ENCODE measurements at regions not wholly inside any gene's neighbourhood (a gene's known extent, or its start where the extent isn't known, plus 50 kb on each side); places are given as distances from the start of the nearest gene placed in this dataset.

GRCh38 chr14:101481557-101481956 is 79.7 kb upstream of the DIO3 start:
- no peaks in the 10 kb centered on the region for H3K4me1 Mint-ChIP-seq (ENCODE audit: low read depth)
- peak in 1 of 14 experiments; percentile 16 for DNase-seq

GRCh38 chr14:101482066-101482465 is 79.2 kb upstream of the DIO3 start:
- Histone ChIP-seq H3K36me3 (ENCODE audit: insufficient read depth, low read length) (no peaks in the 10 kb centered on the region), H3K27ac (ENCODE audit: low read depth in 1 of 2, low read length in 2 of 2) (no peak overlapping the region), H3K4me1 (ENCODE audit: insufficient read depth, low read length) (no peaks in the 10 kb centered on the region), H3K9me3 (ENCODE audit: control insufficient read depth in 1 of 2, insufficient read depth in 1 of 2, low read length in 2 of 2) (peaks cover 6 to 12% of the 10 kb centered on the region in 2 experiments), H3K27me3 (ENCODE audit: control insufficient read depth in 1 of 2, insufficient read depth in 2 of 2, low read length in 2 of 2) (peaks cover 10 to 20% of the 10 kb centered on the region in 2 experiments), H3K4me3 (ENCODE audit: low read length) (no peak overlapping the region)
- Mint-ChIP-seq H3K36me3 (ENCODE audit: low read depth) (no peaks in the 10 kb centered on the region), H3K4me1 (ENCODE audit: low read depth) (no peaks in the 10 kb centered on the region), H3K4me3 (no peak overlapping the region), H3K27ac (no peak overlapping the region), H3K27me3 (peaks cover 50% of the 10 kb centered on the region), H3K9me3 (peaks cover 11% of the 10 kb centered on the region)
- TF ChIP-seq CTCF (IDR thresholded peaks at IDR 0.05) = no peak
- ChIA-PET CTCF (no interaction called here), POLR2A (no interaction called here)
- intact Hi-C loops (cut with DNase I, micrococcal nuclease) = no loop called here
- ATAC-seq (ENCODE audit: poor library complexity) (no peak), DNase-seq (no peak)

More at GRCh38 chr14:101481557-101481956, 79.7 kb upstream of the DIO3 start:
- H3K9me3 Mint-ChIP-seq = peaks cover 7% of the 10 kb centered on the region
- H3K27me3 Mint-ChIP-seq = peaks cover 54% of the 10 kb centered on the region
- Histone ChIP-seq H3K9me3 (ENCODE audit: control insufficient read depth in 1 of 2, insufficient read depth in 1 of 2, low read length in 2 of 2) (peaks cover 6 to 12% of the 10 kb centered on the region in 2 experiments), H3K36me3 (ENCODE audit: insufficient read depth, low read length) (no peaks in the 10 kb centered on the region), H3K4me3 (ENCODE audit: low read length) (no peak overlapping the region), H3K4me1 (ENCODE audit: insufficient read depth, low read length) (no peaks in the 10 kb centered on the region), H3K27ac (ENCODE audit: low read depth in 1 of 2, low read length in 2 of 2) (no peak overlapping the region), H3K27me3 (ENCODE audit: control insufficient read depth in 1 of 2, insufficient read depth in 2 of 2, low read length in 2 of 2) (peaks cover 10 to 20% of the 10 kb centered on the region in 2 experiments)
- ChIA-PET CTCF (no interaction called here), POLR2A (no interaction called here)
- intact Hi-C loops (cut with DNase I, micrococcal nuclease) = no loop called here
- no peak overlapping the region for H3K27ac Mint-ChIP-seq
- ATAC-seq (ENCODE audit: poor library complexity) = no peak
- H3K36me3 Mint-ChIP-seq (ENCODE audit: low read depth) = no peaks in the 10 kb centered on the region
- no peak overlapping the region for H3K4me3 Mint-ChIP-seq
- no peak for TF ChIP-seq CTCF (IDR thresholded peaks at IDR 0.05)

- ChIA-PET CTCF (no interaction called here), POLR2A (no interaction called here)
- H3K4me1 Mint-ChIP-seq (ENCODE audit: low read depth) = no peaks in the 10 kb centered on the region
- H3K4me3 Mint-ChIP-seq = no peak overlapping the region
- intact Hi-C loops (cut with DNase I, micrococcal nuclease) = no loop called here
- no peaks in the 10 kb centered on the region for H3K36me3 Mint-ChIP-seq (ENCODE audit: low read depth)
- peaks cover 14% of the 10 kb centered on the region for H3K9me3 Mint-ChIP-seq
- H3K27ac ChIP-seq (ENCODE audit: low read depth in 1 of 2, low read length in 2 of 2) = no peak overlapping the region
- no peak overlapping the region for H3K4me3 ChIP-seq (ENCODE audit: low read length)
- H3K27me3 ChIP-seq (ENCODE audit: control insufficient read depth in 1 of 2, insufficient read depth in 2 of 2, low read length in 2 of 2) = peaks cover 7 to 16% of the 10 kb centered on the region in 2 experiments
- H3K36me3 ChIP-seq (ENCODE audit: insufficient read depth, low read length) = no peaks in the 10 kb centered on the region
- ATAC-seq (ENCODE audit: poor library complexity) = no peak
- H3K4me1 ChIP-seq (ENCODE audit: insufficient read depth, low read length) = no peaks in the 10 kb centered on the region
- H3K27me3 Mint-ChIP-seq = peaks cover 51% of the 10 kb centered on the region
- DNase-seq = no peak
- peaks cover 6 to 16% of the 10 kb centered on the region in 2 experiments for H3K9me3 ChIP-seq (ENCODE audit: control insufficient read depth in 1 of 2, insufficient read depth in 1 of 2, low read length in 2 of 2)
- H3K27ac Mint-ChIP-seq = no peak overlapping the region
- no peak for TF ChIP-seq CTCF (IDR thresholded peaks at IDR 0.05)
Measured at GRCh38 chr14:101483829-101484228, 77.5 kb upstream of the DIO3 start.

Measured in CD4-positive, alpha-beta T cell (primary cell).